Left forelimb (tissue), 1 donor: ENCODE measurements at regions not wholly inside any gene's neighbourhood (a gene's known extent, or its start where the extent isn't known, plus 50 kb on each side); places are given as distances from the start of the nearest gene placed in this dataset.
"Not testable (repeated sequence)": the region's sequence is repeated elsewhere in the genome, so short reads cannot be mapped to it uniquely, and the experiment has no call there.

ENCODE experiments used
- DNase-seq: peaks from one replicate; pipeline ENCODE4 v3.0.0-alpha.2; 2018; ENCODE audit warnings: low spot score

- DNase-seq, result not testable (repeated sequence)
Measured at GRCh38 chr14:82814339-82814738, 1280.7 kb upstream of the SEL1L start.

GRCh38 chr14:82830596-82830995 is 1296.9 kb upstream of the SEL1L start:
- no peak for DNase-seq

- DNase-seq, result no peak
Measured at GRCh38 chr14:82836256-82836950, 1302.8 kb upstream of the SEL1L start.

- DNase-seq, result no peak
Measured at GRCh38 chr14:82837611-82838140, 1304.0 kb upstream of the SEL1L start.

GRCh38 chr14:82850576-82850975 is 1316.9 kb upstream of the SEL1L start:
- DNase-seq, result no peak

- no peak for DNase-seq
Measured at GRCh38 chr14:82854131-82854530, 1320.5 kb upstream of the SEL1L start.

GRCh38 chr14:82854901-82855300 is 1321.2 kb upstream of the SEL1L start:
- no peak for DNase-seq

GRCh38 chr14:82855912-82856391 is 1322.3 kb upstream of the SEL1L start:
- no peak for DNase-seq

GRCh38 chr14:82861313-82861712 is 1327.7 kb upstream of the SEL1L start:
- no peak for DNase-seq

- DNase-seq, result no peak
Measured at GRCh38 chr14:82872494-82872893, 1338.8 kb upstream of the SEL1L start.

GRCh38 chr14:82878951-82879350 is 1345.3 kb upstream of the SEL1L start:
- DNase-seq, result no peak

GRCh38 chr14:82879949-82880535 is 1346.4 kb upstream of the SEL1L start:
- DNase-seq, result no peak

GRCh38 chr14:82886670-82887069 is 1353.0 kb upstream of the SEL1L start:
- DNase-seq, result no peak

- DNase-seq, result no peak
Measured at GRCh38 chr14:82889701-82890100, 1356.0 kb upstream of the SEL1L start.

- no peak for DNase-seq
Measured at GRCh38 chr14:82896476-82896875, 1362.8 kb upstream of the SEL1L start.

GRCh38 chr14:82897469-82898308 is 1364.0 kb upstream of the SEL1L start:
- no peak for DNase-seq

GRCh38 chr14:82905762-82906161 is 1372.1 kb upstream of the SEL1L start:
- DNase-seq, result no peak

GRCh38 chr14:82911930-82912329 is 1378.3 kb upstream of the SEL1L start:
- DNase-seq, result no peak

GRCh38 chr14:82913396-82913795 is 1379.7 kb upstream of the SEL1L start:
- DNase-seq, result no peak

GRCh38 chr14:82915381-82915780 is 1381.7 kb upstream of the SEL1L start:
- DNase-seq, result no peak

- no peak for DNase-seq
Measured at GRCh38 chr14:82935691-82936090, 1402.0 kb upstream of the SEL1L start.

GRCh38 chr14:82951171-82951570 is 1417.5 kb upstream of the SEL1L start:
- DNase-seq, result no peak

- no peak for DNase-seq
Measured at GRCh38 chr14:82963756-82964155, 1430.1 kb upstream of the SEL1L start.
